ENCODE measurements at regions not wholly inside any gene's neighbourhood (a gene's known extent, or its start where the extent isn't known, plus 50 kb on each side); places are given as distances from the start of the nearest gene placed in this dataset.

DNA sequence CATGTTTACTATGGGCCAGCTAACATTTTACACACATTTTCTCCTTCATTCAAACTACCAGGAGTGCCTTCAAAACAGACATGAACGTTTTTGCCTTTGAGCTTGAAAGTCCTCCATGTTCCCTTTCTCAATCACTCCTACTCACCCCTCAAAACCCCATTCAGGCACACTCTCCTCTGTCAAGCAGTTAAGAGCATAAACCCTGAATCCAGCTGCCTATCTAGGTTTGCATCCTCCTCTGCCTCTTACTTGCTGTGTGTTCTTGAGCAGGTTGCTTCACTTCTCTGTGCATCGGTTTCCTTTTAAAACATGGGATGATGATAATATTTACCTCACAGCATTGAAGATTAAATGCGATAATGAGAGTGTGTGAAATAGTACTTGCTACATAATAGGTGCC, 215.3 kb downstream of the HAPSTR1 start:
- no peaks in the 10 kb centered on the region for H3K79me2 ChIP-seq (replicated peaks; ENCODE audit: insufficient read depth)
- H4K20me1 ChIP-seq (replicated peaks; ENCODE audit: insufficient read depth): no peaks in the 10 kb centered on the region
- no peaks in the 10 kb centered on the region for H3K36me3 Mint-ChIP-seq (ENCODE audit: low read depth)
- no peak overlapping the region for H3K27ac ChIP-seq (ENCODE audit: low read depth)
- H3K4me3 ChIP-seq: no peak overlapping the region
- no peak for TF ChIP-seq NANOG (IDR thresholded peaks at IDR 0.05; ENCODE audit: borderline replicate concordance)
- no peak for TF ChIP-seq REST (IDR thresholded peaks at IDR 0.05; ENCODE audit: unreplicated experiment)
- no peak for TF ChIP-seq ZNF331 (CRISPR knock-in tag; IDR thresholded peaks at IDR 0.05; ENCODE audit: low read depth)
- no peak for ATAC-seq
- no peak overlapping the region for H3K4me3 Mint-ChIP-seq
- H3K36me3 ChIP-seq (ENCODE audit: insufficient read depth): no peaks in the 10 kb centered on the region
- H3F3A ChIP-seq (replicated peaks; ENCODE audit: low read depth): no peaks in the 10 kb centered on the region
- no peaks in the 10 kb centered on the region for H3K9me3 Mint-ChIP-seq
- no peak for DNase-seq (ENCODE audit: low spot score)
- H3K27me3 ChIP-seq (ENCODE audit: insufficient read depth): no peaks in the 10 kb centered on the region
- H3K4me1 ChIP-seq (ENCODE audit: insufficient read depth): no peaks in the 10 kb centered on the region
- peaks cover 3% of the 10 kb centered on the region for H3K27me3 Mint-ChIP-seq (ENCODE audit: insufficient read depth, low read depth, poor library complexity)
- no peak overlapping the region for H3K4me2 ChIP-seq
- H3K27ac Mint-ChIP-seq: no peak overlapping the region
- H3K9me2 ChIP-seq (ENCODE audit: insufficient read depth): no peaks in the 10 kb centered on the region
- no peak overlapping the region for H2AFZ ChIP-seq
- H3K4me1 Mint-ChIP-seq: peaks cover 7% of the 10 kb centered on the region

- DNase-seq (ENCODE audit: low spot score): no peak
- Mint-ChIP-seq H3K4me1 (peaks cover 7% of the 10 kb centered on the region), H3K27me3 (ENCODE audit: insufficient read depth, low read depth, poor library complexity) (peaks cover 3% of the 10 kb centered on the region), H3K4me3 (no peak overlapping the region), H3K36me3 (ENCODE audit: low read depth) (no peaks in the 10 kb centered on the region), H3K27ac (no peak overlapping the region), H3K9me3 (no peaks in the 10 kb centered on the region)
- Histone ChIP-seq H3K4me1 (ENCODE audit: insufficient read depth) (no peaks in the 10 kb centered on the region), H3K4me2 (no peak overlapping the region), H3F3A (replicated peaks; ENCODE audit: low read depth) (no peaks in the 10 kb centered on the region), H2AFZ (no peak overlapping the region), H3K4me3 (no peak overlapping the region), H4K20me1 (replicated peaks; ENCODE audit: insufficient read depth) (no peaks in the 10 kb centered on the region), H3K27ac (ENCODE audit: low read depth) (no peak overlapping the region), H3K9me2 (ENCODE audit: insufficient read depth) (no peaks in the 10 kb centered on the region), H3K79me2 (replicated peaks; ENCODE audit: insufficient read depth) (no peaks in the 10 kb centered on the region), H3K27me3 (ENCODE audit: insufficient read depth) (no peaks in the 10 kb centered on the region), H3K36me3 (ENCODE audit: insufficient read depth) (no peaks in the 10 kb centered on the region)
- ATAC-seq: no peak
- TF ChIP-seq NANOG (IDR thresholded peaks at IDR 0.05; ENCODE audit: borderline replicate concordance) (no peak), ZNF114 (CRISPR knock-in tag; IDR thresholded peaks at IDR 0.05) (no peak), EZH2phosphoT487 (IDR thresholded peaks at IDR 0.05; ENCODE audit: unreplicated experiment) (no peak), REST (IDR thresholded peaks at IDR 0.05; ENCODE audit: unreplicated experiment) (no peak), EZH2 (IDR thresholded peaks at IDR 0.05; ENCODE audit: low read depth, unreplicated experiment) (no peak), ZNF331 (CRISPR knock-in tag; IDR thresholded peaks at IDR 0.05; ENCODE audit: low read depth) (no peak), POLR2AphosphoS5 (IDR thresholded peaks at IDR 0.05; ENCODE audit: low read depth) (no peak), STAT1 (IDR thresholded peaks at IDR 0.05; ENCODE audit: unreplicated experiment) (no peak)
- TF ChIP-seq, protein P1, sequence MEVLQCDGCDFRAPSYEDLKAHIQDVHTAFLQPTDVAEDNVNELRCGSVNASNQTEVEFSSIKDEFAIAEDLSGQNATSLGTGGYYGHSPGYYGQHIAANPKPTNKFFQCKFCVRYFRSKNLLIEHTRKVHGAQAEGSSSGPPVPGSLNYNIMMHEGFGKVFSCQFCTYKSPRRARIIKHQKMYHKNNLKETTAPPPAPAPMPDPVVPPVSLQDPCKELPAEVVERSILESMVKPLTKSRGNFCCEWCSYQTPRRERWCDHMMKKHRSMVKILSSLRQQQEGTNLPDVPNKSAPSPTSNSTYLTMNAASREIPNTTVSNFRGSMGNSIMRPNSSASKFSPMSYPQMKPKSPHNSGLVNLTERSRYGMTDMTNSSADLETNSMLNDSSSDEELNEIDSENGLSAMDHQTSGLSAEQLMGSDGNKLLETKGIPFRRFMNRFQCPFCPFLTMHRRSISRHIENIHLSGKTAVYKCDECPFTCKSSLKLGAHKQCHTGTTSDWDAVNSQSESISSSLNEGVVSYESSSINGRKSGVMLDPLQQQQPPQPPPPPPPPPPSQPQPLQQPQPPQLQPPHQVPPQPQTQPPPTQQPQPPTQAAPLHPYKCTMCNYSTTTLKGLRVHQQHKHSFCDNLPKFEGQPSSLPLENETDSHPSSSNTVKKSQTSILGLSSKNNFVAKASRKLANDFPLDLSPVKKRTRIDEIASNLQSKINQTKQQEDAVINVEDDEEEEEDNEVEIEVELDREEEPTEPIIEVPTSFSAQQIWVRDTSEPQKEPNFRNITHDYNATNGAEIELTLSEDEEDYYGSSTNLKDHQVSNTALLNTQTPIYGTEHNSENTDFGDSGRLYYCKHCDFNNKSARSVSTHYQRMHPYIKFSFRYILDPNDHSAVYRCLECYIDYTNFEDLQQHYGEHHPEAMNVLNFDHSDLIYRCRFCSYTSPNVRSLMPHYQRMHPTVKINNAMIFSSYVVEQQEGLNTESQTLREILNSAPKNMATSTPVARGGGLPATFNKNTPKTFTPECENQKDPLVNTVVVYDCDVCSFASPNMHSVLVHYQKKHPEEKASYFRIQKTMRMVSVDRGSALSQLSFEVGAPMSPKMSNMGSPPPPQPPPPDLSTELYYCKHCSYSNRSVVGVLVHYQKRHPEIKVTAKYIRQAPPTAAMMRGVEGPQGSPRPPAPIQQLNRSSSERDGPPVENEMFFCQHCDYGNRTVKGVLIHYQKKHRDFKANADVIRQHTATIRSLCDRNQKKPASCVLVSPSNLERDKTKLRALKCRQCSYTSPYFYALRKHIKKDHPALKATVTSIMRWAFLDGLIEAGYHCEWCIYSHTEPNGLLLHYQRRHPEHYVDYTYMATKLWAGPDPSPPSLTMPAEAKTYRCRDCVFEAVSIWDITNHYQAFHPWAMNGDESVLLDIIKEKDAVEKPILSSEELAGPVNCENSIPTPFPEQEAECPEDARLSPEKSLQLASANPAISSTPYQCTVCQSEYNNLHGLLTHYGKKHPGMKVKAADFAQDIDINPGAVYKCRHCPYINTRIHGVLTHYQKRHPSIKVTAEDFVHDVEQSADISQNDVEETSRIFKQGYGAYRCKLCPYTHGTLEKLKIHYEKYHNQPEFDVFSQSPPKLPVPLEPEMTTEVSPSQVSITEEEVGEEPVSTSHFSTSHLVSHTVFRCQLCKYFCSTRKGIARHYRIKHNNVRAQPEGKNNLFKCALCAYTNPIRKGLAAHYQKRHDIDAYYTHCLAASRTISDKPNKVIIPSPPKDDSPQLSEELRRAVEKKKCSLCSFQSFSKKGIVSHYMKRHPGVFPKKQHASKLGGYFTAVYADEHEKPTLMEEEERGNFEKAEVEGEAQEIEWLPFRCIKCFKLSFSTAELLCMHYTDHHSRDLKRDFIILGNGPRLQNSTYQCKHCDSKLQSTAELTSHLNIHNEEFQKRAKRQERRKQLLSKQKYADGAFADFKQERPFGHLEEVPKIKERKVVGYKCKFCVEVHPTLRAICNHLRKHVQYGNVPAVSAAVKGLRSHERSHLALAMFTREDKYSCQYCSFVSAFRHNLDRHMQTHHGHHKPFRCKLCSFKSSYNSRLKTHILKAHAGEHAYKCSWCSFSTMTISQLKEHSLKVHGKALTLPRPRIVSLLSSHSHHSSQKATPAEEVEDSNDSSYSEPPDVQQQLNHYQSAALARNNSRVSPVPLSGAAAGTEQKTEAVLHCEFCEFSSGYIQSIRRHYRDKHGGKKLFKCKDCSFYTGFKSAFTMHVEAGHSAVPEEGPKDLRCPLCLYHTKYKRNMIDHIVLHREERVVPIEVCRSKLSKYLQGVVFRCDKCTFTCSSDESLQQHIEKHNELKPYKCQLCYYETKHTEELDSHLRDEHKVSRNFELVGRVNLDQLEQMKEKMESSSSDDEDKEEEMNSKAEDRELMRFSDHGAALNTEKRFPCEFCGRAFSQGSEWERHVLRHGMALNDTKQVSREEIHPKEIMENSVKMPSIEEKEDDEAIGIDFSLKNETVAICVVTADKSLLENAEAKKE (CRISPR knock-in tag; IDR thresholded peaks at IDR 0.05): no peak
These were observed 216.0 kb downstream of the HAPSTR1 start for GRCh38 chr16:9307446-9307845.
